IPS-15b (cell line): ENCODE measurements at regions not wholly inside any gene's neighbourhood (a gene's known extent, or its start where the extent isn't known, plus 50 kb on each side); places are given as distances from the start of the nearest gene placed in this dataset.
"Not testable (repeated sequence)": the region's sequence is repeated elsewhere in the genome, so short reads cannot be mapped to it uniquely, and the experiment has no call there.

Experiments used
- H3K27me3 ChIP-seq: one replicate; pipeline ENCODE4 v1.6.1; 2013; ENCODE audit warnings: low read length; ENCODE audit not compliant: control insufficient read depth, insufficient read depth
- H3K36me3 ChIP-seq: one replicate; pipeline ENCODE4 v1.6.1; 2013; ENCODE audit warnings: low read length; ENCODE audit not compliant: control insufficient read depth, insufficient read depth
- H3K4me1 ChIP-seq: one replicate; pipeline ENCODE4 v1.6.1; 2013; ENCODE audit warnings: mild to moderate bottlenecking, low read length; ENCODE audit not compliant: control insufficient read depth, insufficient read depth
- H3K4me3 ChIP-seq: one replicate; pipeline ENCODE4 v1.5.1; 2013; ENCODE audit warnings: low read depth, low read length
- H3K9ac ChIP-seq: one replicate; pipeline ENCODE4 v1.6.1; 2013; ENCODE audit warnings: low read depth, mild to moderate bottlenecking, low read length
- H3K9me3 ChIP-seq: one replicate; pipeline ENCODE4 v1.6.1; 2013; ENCODE audit warnings: mild to moderate bottlenecking, low read length; ENCODE audit not compliant: control insufficient read depth, insufficient read depth

DNA sequence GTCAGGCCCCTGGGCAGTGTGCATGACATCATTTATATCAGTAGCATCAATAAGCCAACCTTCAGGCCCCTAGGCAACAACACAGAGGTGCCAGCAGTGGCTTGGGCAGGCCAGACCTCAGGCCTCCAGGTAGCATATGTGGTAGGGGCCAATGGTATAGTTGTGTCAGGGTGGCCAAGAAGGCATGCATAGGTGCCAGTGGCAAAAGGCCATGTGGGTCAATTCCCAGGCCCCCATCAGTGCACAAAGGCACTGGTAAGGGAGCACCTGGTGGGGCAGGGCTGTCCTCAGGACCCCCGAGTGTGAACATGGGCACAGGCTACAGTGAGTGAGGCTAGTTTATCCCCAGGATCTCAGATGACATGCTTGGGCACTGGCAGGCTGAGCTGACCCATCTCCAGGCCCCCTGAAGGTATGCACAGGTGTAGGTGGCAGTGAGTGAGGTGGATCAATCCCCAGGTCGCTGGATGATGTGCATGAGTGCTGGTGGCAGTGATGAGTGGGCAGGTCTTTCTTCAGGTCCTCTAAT is 244.1 kb upstream of the ZNF385D start:
- Histone ChIP-seq H3K36me3 (no peaks in the 10 kb centered on the region), H3K9ac (no peak overlapping the region), H3K4me3 (no peak overlapping the region), H3K4me1 (no peaks in the 10 kb centered on the region), H3K27me3 (no peaks in the 10 kb centered on the region), H3K9me3 (no peaks in the 10 kb centered on the region)

DNA sequence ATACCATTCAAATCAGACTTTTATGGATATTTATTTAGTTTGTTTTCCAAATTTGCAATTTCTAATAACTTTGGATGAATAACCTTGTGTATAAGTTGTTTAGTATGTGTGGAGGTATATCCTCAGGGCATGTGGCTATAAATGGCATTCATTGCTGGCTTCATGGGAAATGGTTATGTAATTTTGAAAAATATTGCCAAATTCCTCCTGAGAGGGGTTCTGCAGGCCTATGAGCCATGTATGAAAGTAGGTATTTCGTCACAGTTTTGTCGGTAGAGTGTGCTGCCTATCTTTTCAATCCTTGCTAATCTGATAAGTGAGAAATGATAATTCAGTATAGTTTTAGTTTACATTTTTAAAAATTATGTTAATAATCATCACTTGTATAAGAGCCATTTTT is 256.4 kb upstream of the ZNF385D start:
- H3K27me3 ChIP-seq, result no peaks in the 10 kb centered on the region
- no peak overlapping the region for H3K9ac ChIP-seq
- no peaks in the 10 kb centered on the region for H3K36me3 ChIP-seq
- no peaks in the 10 kb centered on the region for H3K9me3 ChIP-seq
- H3K4me1 ChIP-seq, result no peaks in the 10 kb centered on the region
- H3K4me3 ChIP-seq, result no peak overlapping the region

DNA sequence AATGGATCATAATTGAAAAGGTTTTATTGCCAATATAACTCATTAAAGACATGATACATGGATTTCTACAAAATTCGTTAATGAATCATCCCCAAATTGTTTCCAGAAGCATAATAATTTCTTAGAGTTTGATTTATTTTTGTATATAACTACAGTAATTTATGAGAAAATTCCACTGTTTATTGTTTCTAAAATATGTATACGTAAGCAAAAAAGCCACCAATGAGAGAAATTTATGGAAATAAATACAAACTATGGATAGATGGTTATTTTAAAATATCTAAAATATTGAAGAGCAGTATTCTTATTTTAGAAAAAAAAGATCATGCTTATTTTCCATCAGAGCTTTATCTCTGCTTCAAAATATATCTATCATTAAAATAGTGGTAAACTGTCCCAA is 260.0 kb upstream of the ZNF385D start:
- H3K9ac ChIP-seq, result no peak overlapping the region
- H3K4me1 ChIP-seq, result peaks cover 2% of the 10 kb centered on the region
- no peak overlapping the region for H3K4me3 ChIP-seq
- H3K27me3 ChIP-seq, result no peaks in the 10 kb centered on the region
- H3K36me3 ChIP-seq, result no peaks in the 10 kb centered on the region
- H3K9me3 ChIP-seq, result no peaks in the 10 kb centered on the region

DNA sequence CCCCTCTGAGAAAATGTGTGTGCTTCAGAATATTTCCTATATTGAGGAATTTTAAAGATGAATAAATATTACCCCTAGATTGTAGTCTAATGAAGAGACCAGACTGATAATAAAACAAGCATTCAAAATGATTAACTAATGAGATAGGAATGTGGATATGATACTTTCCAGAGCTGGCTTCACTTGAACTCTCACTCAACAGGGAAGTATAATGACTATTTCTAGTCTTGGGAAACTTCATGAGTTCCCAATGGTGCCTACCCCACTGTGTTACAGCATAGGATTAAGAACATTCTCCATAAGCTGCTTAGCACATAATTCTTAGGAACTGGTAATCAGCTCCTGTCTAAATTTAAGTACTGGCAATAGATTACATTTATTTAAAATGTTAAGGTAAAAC is 261.5 kb upstream of the ZNF385D start:
- H3K9me3 ChIP-seq, result no peaks in the 10 kb centered on the region
- H3K4me3 ChIP-seq, result no peak overlapping the region
- H3K9ac ChIP-seq, result no peak overlapping the region
- no peaks in the 10 kb centered on the region for H3K27me3 ChIP-seq
- no peaks in the 10 kb centered on the region for H3K36me3 ChIP-seq
- H3K4me1 ChIP-seq, result peaks cover 2% of the 10 kb centered on the region

DNA sequence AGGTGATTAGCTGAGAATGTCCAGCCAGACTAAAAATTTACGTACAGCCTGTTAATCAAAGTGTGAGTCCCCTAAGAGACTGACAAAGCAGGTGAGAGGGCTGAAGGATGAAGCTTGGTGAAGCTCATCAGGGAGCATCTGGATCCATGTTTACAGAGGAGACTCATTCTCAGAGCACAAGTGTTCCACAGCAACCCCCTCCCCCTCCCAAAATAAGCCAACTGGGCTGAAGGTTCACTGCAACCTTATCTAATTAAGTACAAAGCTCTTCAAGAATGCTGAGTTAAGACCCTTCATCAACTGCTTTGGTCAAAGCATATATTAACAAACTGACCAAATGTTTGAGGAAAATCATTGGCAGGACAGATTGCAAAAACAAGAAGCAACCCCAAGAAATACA is 262.6 kb upstream of the ZNF385D start:
- no peak overlapping the region for H3K4me3 ChIP-seq
- H3K4me1 ChIP-seq, result peaks cover 2% of the 10 kb centered on the region
- no peaks in the 10 kb centered on the region for H3K9me3 ChIP-seq

DNA sequence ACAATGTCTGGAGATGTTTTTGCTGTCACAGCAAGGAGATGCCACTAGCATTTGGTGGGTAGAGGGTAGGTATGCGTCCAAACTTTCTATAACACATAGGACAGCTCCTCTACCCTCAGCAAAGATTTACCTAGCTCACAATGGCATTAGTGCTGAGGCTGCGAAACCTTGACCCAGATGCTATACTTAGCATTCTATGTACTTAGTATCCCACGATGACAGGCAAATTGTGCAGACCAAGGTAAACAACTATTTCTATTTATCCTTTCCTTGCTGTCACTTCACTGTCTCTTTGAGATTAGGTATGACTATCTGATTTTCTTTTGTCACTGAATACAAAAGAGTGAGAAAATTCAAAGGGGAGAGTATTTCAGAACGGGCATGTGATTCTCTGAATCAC is 265.2 kb upstream of the ZNF385D start:
- no peaks in the 10 kb centered on the region for H3K36me3 ChIP-seq
- H3K9me3 ChIP-seq, result no peaks in the 10 kb centered on the region
- H3K4me3 ChIP-seq, result no peak overlapping the region
- no peaks in the 10 kb centered on the region for H3K27me3 ChIP-seq
- H3K9ac ChIP-seq, result no peak overlapping the region
- H3K4me1 ChIP-seq, result peaks cover 2% of the 10 kb centered on the region

More for the DNA sequence above, 262.6 kb upstream of the ZNF385D start:
- Histone ChIP-seq H3K27me3 (no peaks in the 10 kb centered on the region), H3K9ac (no peak overlapping the region), H3K36me3 (no peaks in the 10 kb centered on the region)

DNA sequence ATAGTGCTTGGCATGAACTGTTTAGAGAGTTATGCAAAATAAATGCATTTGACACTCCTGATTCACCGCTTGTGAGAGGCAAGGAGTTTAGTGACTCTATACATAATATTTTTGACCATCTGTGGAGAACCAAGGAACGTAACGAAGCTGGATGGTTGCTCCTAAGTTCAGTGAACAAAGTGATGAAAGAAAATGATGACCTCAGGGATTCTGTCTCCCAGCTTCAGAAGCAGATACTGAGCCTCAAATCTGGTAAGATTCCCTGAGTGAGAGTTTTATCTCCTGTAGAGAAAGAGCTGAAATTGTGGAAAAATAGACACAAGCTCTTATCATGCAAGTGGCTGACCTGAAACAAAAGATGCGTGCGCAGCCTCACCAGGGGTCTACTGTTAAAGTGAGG is 273.6 kb upstream of the ZNF385D start:
- H3K9ac ChIP-seq, H3K4me1 ChIP-seq, H3K9me3 ChIP-seq, H3K27me3 ChIP-seq, H3K36me3 ChIP-seq, H3K4me3 ChIP-seq: not testable (repeated sequence)

DNA sequence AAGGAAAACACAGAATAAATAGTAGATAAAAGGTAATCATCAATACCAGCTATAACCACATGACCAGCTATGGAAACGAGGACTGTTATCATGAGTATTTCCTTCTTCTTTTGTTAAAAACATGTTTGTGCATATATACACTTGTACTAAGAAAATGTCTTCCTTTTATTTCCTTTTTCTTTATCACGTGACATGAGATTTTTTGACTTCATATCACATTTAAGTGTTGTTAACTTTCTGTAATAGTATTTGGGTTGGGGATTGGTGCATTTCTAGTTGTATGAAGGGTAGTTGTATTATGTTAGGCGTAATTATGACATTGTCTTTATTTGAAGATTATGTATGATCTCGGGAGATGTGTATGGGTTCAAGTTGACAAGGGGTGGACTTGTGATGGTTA is 278.5 kb upstream of the ZNF385D start:
- no peaks in the 10 kb centered on the region for H3K9me3 ChIP-seq
- H3K27me3 ChIP-seq, result no peaks in the 10 kb centered on the region
- H3K36me3 ChIP-seq, result no peaks in the 10 kb centered on the region
- H3K9ac ChIP-seq, result no peak overlapping the region
- H3K4me1 ChIP-seq, result no peaks in the 10 kb centered on the region
- no peak overlapping the region for H3K4me3 ChIP-seq

DNA sequence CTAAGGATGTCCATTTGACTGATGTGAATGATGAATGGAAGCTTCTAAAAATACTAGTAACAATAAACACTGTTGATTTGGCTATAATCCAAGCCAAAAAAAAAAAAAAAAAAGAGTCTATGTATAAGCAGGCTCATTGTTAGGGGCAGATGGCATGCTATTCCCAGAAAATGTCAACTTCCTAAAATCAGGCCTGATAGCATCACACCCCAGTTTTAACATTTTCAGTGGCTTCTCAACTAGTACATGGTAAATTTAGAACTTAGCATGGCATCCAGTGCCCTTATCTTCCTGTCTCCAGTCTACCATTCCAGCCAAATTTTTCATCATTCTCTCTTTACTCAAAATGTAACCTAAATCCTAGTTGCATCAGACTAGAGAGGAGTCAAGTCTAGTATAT is 288.2 kb upstream of the ZNF385D start:
- H3K36me3 ChIP-seq, result no peaks in the 10 kb centered on the region
- H3K4me3 ChIP-seq, result no peak overlapping the region
- no peaks in the 10 kb centered on the region for H3K4me1 ChIP-seq
- H3K27me3 ChIP-seq, result no peaks in the 10 kb centered on the region
- H3K9ac ChIP-seq, result no peak overlapping the region
- no peaks in the 10 kb centered on the region for H3K9me3 ChIP-seq

DNA sequence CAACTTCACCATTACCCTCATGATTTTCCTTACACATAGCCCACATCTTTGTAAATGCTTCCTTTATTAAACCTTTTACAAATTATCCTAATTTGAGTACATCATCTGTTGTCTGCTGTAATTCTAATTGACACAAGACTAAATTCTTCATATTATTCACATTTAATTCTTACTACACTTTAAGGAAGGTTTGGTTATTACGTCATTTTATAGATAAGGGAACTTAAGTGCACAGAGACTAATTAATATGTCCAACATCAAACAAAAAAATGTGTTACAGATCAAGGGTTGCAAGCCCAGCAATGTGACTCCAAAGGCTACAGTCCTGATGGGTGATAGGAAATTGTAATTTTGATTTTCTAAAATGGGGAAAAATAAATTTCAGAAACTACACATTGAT is 289.1 kb upstream of the ZNF385D start:
- Histone ChIP-seq H3K4me3 (no peak overlapping the region), H3K36me3 (no peaks in the 10 kb centered on the region), H3K27me3 (no peaks in the 10 kb centered on the region), H3K9me3 (no peaks in the 10 kb centered on the region), H3K4me1 (no peaks in the 10 kb centered on the region), H3K9ac (no peak overlapping the region)

DNA sequence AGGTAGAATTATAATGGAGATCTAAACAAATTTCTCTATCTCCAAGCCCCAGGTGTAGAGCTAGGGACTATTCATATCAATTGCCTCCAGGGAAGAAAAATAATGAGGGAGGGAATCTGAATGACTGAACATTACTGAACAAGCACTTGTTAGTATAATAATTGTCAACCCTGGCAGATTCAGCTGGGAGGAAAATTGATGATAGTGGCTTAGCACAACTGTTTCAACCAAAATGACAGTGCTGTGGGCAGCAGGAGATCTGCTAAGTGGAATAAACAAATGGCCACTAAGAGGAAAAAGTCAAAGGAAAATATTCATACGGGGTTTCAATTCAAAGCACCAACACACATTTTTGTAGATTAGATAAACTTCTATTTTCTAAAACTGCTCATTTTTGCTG is 294.9 kb upstream of the ZNF385D start:
- Histone ChIP-seq H3K9me3 (no peaks in the 10 kb centered on the region), H3K4me1 (no peaks in the 10 kb centered on the region)

DNA sequence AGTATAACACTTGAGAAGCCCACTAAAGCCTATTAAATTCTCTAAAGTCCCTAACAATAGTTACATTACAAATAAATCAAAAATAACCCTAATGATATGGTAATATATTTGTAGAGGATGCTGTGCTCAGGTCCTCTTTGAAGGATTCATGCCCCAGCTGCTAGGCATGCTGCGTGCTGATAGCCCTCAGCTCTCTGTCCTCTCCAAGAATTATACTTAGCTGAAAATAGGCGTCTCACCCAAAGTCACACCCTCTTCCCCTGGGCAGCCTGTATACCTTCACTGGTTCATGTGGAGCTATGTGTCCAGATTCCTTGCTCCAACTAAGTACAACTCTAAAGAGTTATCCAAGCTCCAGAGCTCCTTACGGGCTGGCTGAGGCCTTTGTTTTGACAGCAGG is 312.5 kb upstream of the ZNF385D start:
- Histone ChIP-seq H3K27me3 (no peaks in the 10 kb centered on the region), H3K4me3 (no peak overlapping the region), H3K36me3 (no peaks in the 10 kb centered on the region), H3K9ac (no peak overlapping the region), H3K4me1 (no peaks in the 10 kb centered on the region), H3K9me3 (no peaks in the 10 kb centered on the region)

More for the DNA sequence above, 294.9 kb upstream of the ZNF385D start:
- Histone ChIP-seq H3K27me3 (no peaks in the 10 kb centered on the region), H3K36me3 (no peaks in the 10 kb centered on the region), H3K4me3 (no peak overlapping the region), H3K9ac (no peak overlapping the region)

DNA sequence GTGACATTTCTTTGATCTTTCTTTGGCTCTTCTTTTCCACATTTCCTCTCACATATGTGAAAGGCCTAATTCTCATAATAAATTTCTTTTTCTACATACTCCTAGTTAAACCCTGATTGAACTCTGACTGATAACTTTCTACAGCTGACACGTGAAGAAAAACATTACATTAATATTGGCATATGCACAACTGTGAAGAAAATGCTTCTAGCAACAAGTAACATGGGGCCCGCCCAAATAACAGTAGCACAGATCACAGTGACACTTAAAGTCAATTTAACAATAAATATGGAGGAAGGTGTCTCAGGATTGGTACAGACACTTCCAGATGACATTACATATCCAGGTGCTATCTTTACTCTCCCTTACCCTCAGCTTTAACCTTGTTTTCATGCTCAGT is 317.6 kb upstream of the ZNF385D start:
- H3K27me3 ChIP-seq, result no peaks in the 10 kb centered on the region
- H3K4me1 ChIP-seq, result no peaks in the 10 kb centered on the region
- no peak overlapping the region for H3K4me3 ChIP-seq
- no peak overlapping the region for H3K9ac ChIP-seq
- no peaks in the 10 kb centered on the region for H3K36me3 ChIP-seq
- no peaks in the 10 kb centered on the region for H3K9me3 ChIP-seq
